MM.1S (cell line): ENCODE measurements at regions not wholly inside any gene's neighbourhood (a gene's known extent, or its start where the extent isn't known, plus 50 kb on each side); places are given as distances from the start of the nearest gene placed in this dataset.

Experiments
- CTCF ChIP-seq: fragments of 300-600 bp; sonication (generic); IDR thresholded peaks from 2 replicates; pipeline ENCODE4 v1.5.1; 2016; ENCODE audit warnings: antibody characterized with exemption, low read length, mixed read lengths
- EZH2 ChIP-seq: fragments of 300-600 bp; sonication (generic); optimal IDR thresholded peaks from 2 replicates; pipeline ENCODE3; 2017; ENCODE audit warnings: low read depth, mild to moderate bottlenecking, antibody characterized with exemption, low read length, mixed read lengths
- EZH2phosphoT487 ChIP-seq: fragments of 300-600 bp; sonication (generic); IDR thresholded peaks from 2 replicates; pipeline ENCODE4 v1.6.1; 2018; ENCODE audit warnings: antibody characterized with exemption, low read length

DNA sequence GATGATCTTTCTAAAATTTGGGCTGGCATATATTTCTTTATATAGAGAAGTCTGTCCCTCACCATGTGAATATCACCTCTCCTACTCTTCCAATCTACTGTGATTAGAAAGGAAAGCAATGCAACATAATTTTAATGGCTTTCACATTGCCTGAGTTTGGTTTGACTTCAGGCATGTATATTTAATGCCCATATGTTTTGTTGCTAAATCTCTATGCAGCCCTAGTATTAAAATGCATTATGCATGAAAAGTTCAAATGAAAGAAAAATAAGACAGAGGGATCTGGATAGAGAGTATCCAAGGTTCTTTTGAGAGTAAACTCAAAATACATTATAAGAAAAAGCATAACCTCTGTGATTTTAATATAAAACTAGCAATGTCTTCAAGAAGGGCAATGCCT, 518.3 kb downstream of the PRR16 start:
- no peak for TF ChIP-seq CTCF
- TF ChIP-seq EZH2: no peak
- no peak for TF ChIP-seq EZH2phosphoT487
